GM12891 (cell line): ENCODE measurements at regions not wholly inside any gene's neighbourhood (a gene's known extent, or its start where the extent isn't known, plus 50 kb on each side); places are given as distances from the start of the nearest gene placed in this dataset.

ENCODE experiments used
- PAX5 ChIP-seq: IDR thresholded peaks from 2 replicates; pipeline ENCODE4 v1.6.1; 2011; ENCODE audit warnings: low read length, moderate library complexity, mild to moderate bottlenecking; ENCODE audit not compliant: insufficient read depth, severe bottlenecking
- POLR2A ChIP-seq: IDR thresholded peaks from 2 replicates; pipeline ENCODE4 v1.6.1; 2011; ENCODE audit warnings: low read depth, low read length, control low read depth
- POLR2AphosphoS5 ChIP-seq: IDR thresholded peaks from 2 replicates; pipeline ENCODE4 v1.6.1; 2011; ENCODE audit warnings: low read depth, low read length, control low read depth
- POU2F2 ChIP-seq: IDR thresholded peaks from 2 replicates; pipeline ENCODE4 v1.6.1; 2011; ENCODE audit warnings: low read depth, mild to moderate bottlenecking, control low read depth, low read length, moderate library complexity
- SPI1 ChIP-seq: IDR thresholded peaks from 2 replicates; pipeline ENCODE4 v1.6.1; 2011; ENCODE audit warnings: low read depth, low read length, control low read depth
- TAF1 ChIP-seq: IDR thresholded peaks from 2 replicates; pipeline ENCODE4 v1.6.1; 2011; ENCODE audit warnings: low read depth, low read length, control low read depth

DNA sequence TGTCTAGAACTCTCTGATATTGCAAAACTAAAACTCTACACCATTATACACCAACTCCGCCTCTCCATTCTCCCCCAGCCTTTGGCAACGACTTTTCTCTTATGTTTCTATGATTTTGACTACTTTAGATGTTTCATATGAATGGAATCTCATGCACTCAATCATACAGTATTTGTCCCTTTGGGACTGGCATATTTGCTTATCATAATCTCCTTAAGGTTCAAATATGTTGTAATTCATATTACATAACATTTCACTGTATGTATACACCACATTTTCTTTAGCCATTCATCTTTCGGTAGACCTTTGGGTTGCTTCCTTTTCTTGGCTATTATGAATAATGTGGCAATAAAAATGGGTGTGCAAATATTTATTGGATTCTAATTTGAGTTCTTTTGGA, 164.4 kb downstream of the ARL4A start:
- TF ChIP-seq POLR2A: no peak
- no peak for TF ChIP-seq POLR2AphosphoS5
- TF ChIP-seq TAF1: no peak
- no peak for TF ChIP-seq PAX5
- no peak for TF ChIP-seq SPI1
- TF ChIP-seq POU2F2: no peak
